ENCODE measurements at regions not wholly inside any gene's neighbourhood (a gene's known extent, or its start where the extent isn't known, plus 50 kb on each side); places are given as distances from the start of the nearest gene placed in this dataset.

DNA sequence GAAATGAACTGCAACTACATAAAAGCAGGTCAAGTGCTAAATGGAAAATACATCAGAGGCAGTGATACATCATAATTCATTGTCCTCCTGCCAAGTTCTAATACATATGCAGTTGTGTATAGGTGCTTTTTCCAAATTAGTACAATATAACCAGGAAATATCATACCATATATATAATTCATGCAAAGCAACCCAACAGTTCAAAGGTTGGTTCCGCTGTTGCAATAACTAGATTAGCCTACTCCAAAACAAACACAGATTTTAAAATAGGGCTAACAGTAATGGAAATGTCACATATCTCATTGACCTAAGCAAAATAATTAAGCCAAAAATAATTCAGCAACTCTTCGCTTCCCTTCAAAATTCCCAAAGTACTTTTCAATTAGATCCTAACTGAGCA is 88.9 kb upstream of the NEBL start:
- TF ChIP-seq CTCF (conservative IDR thresholded peaks at IDR 0.05) (no peak), EZH2 (IDR thresholded peaks at IDR 0.05; ENCODE audit: low read depth) (no peak)
